Neural progenitor cell (in vitro differentiated cells): ENCODE measurements at regions not wholly inside any gene's neighbourhood (a gene's known extent, or its start where the extent isn't known, plus 50 kb on each side); places are given as distances from the start of the nearest gene placed in this dataset.

Source experiments
- CTCF ChIP-seq: fragments of 200-600 bp; sonication (generic); IDR thresholded peaks from 2 replicates; pipeline ENCODE4 v1.5.1; 2017; ENCODE audit warnings: antibody characterized with exemption, mild to moderate bottlenecking
- EZH2 ChIP-seq: fragments of 200-600 bp; sonication (generic); IDR thresholded peaks from 2 replicates; pipeline ENCODE4 v1.6.1; 2017; ENCODE audit warnings: antibody characterized with exemption, mild to moderate bottlenecking, moderate library complexity
- EZH2phosphoT487 ChIP-seq: fragments of 200-600 bp; sonication (generic); IDR thresholded peaks from 2 replicates; pipeline ENCODE4 v1.6.1; 2017; ENCODE audit warnings: antibody characterized with exemption

- TF ChIP-seq CTCF = peak; percentile 58
- TF ChIP-seq EZH2 = no peak
- TF ChIP-seq EZH2phosphoT487 = no peak
Observed at GRCh38 chr3:117016378-117016777, 306.8 kb downstream of the TUSC7 start.
